ENCODE measurements at regions not wholly inside any gene's neighbourhood (a gene's known extent, or its start where the extent isn't known, plus 50 kb on each side); places are given as distances from the start of the nearest gene placed in this dataset.

- TF ChIP-seq CTCF (conservative IDR thresholded peaks at IDR 0.05; ENCODE audit: low read depth, low read length) (no peak), EZH2 (IDR thresholded peaks at IDR 0.05; ENCODE audit: borderline replicate concordance, low read depth, low read length, poor library complexity, severe bottlenecking) (no peak)
Measured at GRCh38 chr2:71932037-71932779, 215.5 kb downstream of the CYP26B1 start.

Data from A673 (cell line).